ENCODE measurements at regions not wholly inside any gene's neighbourhood (a gene's known extent, or its start where the extent isn't known, plus 50 kb on each side); places are given as distances from the start of the nearest gene placed in this dataset.
A peak's percentile ranks its signal among the peaks of the same experiment; 100 is the strongest.
"Not testable (repeated sequence)": the region's sequence is repeated elsewhere in the genome, so short reads cannot be mapped to it uniquely, and the experiment has no call there.

GRCh38 chr5:124873188-124873587 is 126.7 kb upstream of the ZNF608 start:
- no peak for DNase-seq

GRCh38 chr5:124873713-124874112 is 127.3 kb upstream of the ZNF608 start:
- no peak for DNase-seq

- no peak for DNase-seq
These were observed 130.1 kb upstream of the ZNF608 start for GRCh38 chr5:124876566-124876965.

DNA sequence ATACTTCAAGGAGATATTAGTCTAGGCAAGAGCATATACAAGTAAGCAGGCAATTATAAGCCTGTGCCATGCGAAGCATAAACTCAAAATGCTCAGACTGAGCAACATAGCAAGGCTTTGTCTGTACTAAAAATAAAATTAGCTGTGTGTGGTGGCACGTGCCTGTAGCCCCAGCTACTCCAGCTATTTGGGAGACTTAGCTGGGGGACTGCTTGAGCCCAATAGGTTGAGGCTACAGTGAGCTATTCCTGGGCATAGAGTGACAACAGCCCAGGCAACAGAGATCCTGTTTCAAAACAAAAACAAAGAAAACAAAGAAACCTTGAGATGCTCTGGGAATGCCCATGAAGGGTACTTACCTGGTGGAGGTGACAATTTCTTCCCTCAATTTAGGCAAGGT is 130.5 kb upstream of the ZNF608 start:
- no peak for DNase-seq

GRCh38 chr5:124877501-124878146 is 131.2 kb upstream of the ZNF608 start:
- DNase-seq = no peak

- no peak for DNase-seq
These were observed 132.3 kb upstream of the ZNF608 start for GRCh38 chr5:124878583-124879342.

- no peak for DNase-seq
These were observed 134.7 kb upstream of the ZNF608 start for GRCh38 chr5:124880903-124881697.

DNA sequence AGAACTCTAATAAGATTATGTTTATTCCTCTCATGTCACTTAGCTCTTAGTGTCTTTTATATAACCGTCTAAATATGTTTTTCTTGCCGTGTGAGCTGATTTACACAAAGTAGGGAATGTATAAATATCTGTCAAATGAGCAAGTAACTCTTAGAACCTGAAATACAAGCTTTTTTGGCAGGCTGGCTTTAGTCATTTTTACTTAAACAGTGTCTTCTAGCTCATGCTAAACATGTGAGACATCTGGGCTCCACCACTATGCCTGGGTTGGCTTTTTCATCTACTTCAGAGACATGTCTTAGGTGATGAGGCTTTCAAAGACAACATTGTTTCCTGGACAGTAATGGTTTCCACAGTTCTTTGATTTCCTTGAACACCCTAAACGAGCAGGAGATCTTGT is 137.2 kb upstream of the ZNF608 start:
- no peak for DNase-seq

DNA sequence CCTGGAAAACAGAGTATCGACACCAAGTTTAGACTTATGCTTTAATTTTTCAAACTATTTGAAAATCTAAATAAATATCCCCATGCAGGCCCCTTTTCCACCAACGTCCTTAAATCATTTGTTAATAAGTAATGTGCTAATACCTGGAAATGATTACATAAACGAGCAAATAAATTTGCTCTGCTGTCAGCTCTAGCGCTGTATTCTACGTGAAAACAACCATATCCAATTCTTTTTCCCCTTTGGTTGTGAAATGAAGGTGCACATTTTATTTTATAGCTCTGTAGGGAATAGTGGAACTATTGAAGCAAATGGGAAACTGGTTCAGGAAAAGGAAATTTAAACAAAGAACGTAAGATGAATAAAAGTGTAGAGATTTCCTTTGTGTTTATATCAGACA is 137.7 kb upstream of the ZNF608 start:
- no peak for DNase-seq

GRCh38 chr5:124885490-124885889 is 139.1 kb upstream of the ZNF608 start:
- DNase-seq = no peak

DNA sequence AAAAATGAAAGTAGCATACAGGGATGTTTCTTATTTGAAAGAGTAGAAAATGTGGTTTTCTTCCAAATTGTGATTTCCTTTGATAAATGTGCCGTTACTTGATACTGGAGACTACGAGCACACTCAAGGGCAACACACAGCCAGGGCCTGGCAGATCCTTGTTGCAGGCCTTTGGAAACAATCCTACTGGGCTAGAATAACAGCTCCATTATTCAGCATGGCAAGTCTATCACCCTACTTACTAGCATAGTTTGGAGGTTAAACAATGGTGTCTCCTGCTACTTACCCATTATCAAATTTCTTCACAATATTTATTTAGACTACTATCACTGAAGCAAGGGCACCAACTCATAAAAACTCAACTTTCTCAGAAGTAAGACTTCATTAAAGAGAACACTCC is 140.8 kb upstream of the ZNF608 start:
- no peak for DNase-seq

DNA sequence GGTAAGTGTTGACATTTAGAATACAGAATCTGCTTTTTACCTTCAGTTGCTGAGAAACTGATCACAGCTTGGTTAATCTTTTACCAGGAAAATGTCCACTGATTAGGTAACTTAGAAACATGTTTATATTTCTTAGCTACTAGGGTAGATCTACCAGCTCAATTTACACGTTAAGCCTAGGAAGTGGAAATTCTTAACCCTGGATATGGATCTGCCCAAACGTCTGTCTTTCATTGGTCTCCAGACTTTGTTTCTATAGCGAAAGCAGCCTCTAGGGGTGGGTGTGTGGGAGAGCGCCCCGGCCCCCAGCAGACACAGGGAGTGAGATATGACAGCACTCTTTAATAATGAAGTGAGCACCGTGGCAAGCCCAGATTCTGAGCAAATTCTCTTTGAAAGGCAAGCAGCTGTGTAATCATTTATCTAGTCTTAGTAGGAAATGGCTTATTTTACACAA is 141.6 kb upstream of the ZNF608 start:
- no peak for DNase-seq

DNA sequence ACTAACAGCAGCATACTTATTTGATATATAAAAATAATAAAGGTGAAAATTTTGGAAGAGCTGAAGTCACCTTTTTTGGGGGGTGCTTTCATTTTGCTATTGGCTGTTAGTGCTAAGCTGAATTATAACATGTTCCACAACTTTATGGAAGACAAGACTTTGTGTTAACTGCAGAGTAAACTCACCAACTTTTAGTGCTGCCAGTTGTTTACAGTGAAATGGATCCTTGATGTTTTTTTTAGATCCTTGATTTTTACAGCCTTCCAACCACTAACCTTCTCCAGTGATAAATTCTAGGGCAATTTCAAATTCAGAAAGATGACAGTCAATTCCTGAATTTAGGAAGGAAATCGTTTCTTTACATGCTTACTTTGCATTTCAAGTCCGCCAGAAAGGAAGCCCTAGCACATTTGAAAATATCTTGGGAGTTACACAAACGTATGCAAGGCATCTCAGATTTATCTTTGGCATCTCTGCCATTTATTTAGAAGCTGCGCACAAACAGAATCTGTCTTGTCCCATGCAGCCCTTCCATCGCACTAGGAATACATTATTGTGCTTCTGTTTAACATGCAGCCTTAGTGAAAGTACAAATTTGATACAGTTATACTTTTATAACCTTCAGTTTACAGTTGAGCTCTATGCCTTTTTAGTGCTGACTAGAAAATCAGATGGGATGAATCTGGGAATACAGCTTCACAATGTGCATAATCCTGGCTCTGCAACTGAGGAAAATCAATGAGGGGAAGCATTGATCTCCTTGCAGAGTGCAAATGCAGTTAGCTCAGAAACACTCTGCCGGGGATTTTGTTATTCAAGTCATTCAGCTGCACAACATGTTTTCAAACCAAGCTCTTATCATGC is 142.4 kb upstream of the ZNF608 start:
- DNase-seq = no peak

- DNase-seq = peak; percentile 46
These were observed 143.0 kb upstream of the ZNF608 start for GRCh38 chr5:124889486-124889825.

DNA sequence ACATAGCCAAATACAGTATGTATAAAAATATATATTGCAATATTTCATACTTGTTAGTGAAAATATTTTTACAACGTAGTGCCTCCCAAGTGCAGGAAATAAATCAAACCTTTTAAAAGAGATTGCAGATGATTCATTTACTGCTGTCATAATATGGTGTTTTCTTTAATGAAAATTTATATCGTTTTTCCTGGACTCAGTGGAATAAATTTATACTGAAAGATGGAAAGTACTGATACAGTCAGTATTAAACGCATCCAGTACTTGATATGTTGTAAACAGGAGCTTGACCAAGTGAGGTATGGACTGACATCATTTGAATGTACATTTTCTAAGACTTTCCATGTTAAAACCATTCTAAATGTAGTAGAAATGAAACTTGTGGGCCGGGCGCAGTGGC is 143.4 kb upstream of the ZNF608 start:
- peak; percentile 48 for DNase-seq

DNA sequence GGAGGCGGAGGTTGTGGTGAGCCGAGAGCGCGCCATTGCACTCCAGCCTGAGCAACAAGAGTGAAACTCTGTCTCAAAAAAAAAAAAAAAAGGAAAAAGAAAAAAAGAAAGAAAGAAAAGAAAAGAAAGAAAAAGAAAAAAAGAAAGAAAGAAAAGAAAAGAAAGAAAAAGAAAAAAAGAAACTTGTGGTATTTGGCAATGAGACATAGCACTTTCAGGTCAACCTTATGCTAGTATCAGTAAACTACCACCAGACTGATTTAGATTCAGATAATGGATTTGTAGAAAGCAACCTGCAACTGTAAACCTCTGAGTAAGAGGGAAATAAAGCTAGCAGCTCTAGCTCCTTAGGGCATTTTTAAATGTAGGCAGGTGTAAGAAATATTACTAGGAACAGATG is 144.0 kb upstream of the ZNF608 start:
- not testable (repeated sequence) for DNase-seq

DNA sequence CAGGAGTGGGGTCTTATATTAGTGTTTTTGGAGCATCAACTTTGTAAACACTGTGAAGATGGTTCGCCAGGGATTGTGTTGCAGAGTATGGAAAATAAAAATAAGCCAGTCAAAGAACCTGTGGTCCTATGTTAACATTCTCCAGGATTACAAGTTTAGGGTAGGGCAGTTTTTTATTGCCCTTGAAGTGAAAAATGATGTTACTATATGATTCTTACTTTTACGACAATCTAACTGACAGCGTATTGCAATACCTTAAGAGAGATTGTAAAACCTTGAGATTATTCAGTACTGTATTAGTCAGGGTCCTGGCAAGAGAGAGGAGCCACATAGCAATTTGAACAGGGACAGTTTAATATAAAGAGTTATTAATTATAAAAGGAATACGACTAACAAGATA is 144.7 kb upstream of the ZNF608 start:
- no peak for DNase-seq

DNA sequence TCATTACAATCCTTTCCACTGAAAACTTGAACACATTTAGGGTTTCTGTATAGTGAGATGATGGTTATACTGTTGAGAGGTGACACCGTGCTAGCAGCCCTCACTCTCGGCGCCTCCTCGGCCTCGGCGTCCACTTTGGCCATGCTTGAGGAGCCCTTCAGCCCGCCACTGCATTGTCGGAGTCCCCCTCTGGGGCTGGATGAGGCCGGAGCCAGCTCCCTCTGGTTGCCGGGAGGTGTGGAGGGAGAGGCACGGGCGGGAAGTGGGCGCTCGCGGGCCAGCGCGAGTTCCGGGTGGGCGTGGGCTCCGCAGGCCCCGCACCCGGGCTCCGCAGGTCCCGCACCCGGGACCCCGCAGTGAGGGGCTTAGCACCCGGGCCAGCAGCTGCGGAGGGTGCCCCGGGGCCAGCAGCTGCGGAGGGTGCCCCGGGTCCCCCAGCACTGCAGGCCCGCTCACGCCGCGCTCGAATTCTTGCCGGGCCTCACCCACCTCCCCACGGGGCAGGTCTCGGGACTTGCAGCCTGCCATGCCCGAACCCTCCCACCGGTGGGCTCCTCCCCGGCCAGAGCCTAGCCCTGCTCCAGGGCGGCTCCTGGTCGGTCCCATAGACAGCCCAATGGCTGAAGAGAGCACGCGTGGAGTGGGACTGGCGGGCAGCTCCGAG is 145.9 kb upstream of the ZNF608 start:
- no peak for DNase-seq

- no peak for DNase-seq
These were observed 148.1 kb upstream of the ZNF608 start for GRCh38 chr5:124894541-124894940.

DNA sequence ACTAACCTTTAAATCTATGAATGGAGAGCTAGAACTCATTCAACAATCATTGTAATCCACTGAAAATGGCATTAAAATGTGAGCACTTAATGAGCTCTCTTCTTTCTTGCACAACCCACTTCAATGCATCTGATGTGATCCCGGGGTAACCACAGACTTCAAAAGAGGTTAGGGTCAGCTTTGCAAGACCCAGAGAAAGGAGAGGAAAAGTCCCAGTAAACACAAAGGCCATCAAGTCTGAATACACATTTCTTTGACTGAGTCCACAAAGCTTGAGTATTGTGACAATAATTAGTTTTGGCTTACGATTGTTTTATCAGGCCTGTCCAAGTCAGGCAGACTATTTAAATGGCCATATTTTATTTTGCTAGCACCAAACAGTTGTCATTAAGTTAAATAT is 148.8 kb upstream of the ZNF608 start:
- no peak for DNase-seq

DNA sequence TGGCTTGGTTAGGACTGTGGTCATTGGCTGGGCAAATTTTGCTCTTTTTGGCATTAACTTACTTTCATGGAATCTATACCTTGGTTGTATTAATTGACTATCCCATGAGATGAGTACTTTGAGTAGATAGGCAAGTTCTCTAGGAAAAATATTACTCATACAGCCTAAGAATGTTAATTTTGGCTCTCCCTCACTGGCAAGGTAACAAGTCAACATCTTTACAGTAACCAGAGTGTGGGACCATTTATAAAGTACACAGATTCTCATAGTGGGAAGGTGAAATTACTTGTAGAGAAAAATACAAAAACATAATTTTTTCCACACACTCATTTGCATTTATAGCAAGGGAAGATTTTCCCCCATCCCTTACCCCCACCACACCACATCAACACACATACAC is 154.6 kb upstream of the ZNF608 start:
- DNase-seq = peak; percentile 49

DNA sequence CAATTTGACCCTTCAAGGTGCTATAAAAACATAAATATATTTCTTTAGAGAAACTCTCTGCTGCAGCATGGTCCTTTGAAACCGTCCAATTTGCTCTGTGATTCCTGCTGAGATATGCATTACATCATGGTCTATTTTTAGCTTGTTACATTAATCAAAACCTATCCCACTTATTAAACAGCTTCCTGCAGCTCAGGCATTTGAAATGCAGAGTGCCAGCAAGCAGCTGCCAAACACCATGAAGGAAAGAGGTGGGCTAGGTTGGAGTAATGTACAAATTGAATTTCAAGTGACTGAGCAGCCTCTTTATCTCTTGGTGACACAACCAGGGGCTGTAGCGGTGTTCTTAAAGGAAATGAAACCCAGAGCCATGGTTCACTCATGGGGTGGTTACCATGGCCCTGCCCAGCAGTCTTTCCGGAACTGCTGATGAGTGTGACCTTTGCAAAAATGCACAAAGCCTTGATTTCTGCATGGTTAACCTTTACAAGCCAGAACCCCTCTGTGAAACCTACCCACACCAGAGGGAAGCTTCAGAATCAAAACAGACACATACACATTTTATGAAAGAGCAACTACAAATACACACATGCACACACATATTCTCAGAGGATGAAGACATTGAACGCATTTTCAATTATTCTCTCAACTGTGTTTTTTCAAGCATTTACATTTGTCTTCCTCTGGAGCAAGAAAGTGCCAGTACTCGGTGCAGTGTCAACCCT is 155.8 kb upstream of the ZNF608 start:
- peak; percentile 59 for DNase-seq

Data from fibroblast of upper back skin (primary cell).